NCI-H2227 (cell line): ENCODE measurements at regions not wholly inside any gene's neighbourhood (a gene's known extent, or its start where the extent isn't known, plus 50 kb on each side); places are given as distances from the start of the nearest gene placed in this dataset.
"Not testable (repeated sequence)": the region's sequence is repeated elsewhere in the genome, so short reads cannot be mapped to it uniquely, and the experiment has no call there.

Experiments
- DNase-seq: peaks from one replicate; lab custom pipeline; 2025; ENCODE audit not compliant: unreplicated experiment; lab: John Stamatoyannopoulos, UW

DNA sequence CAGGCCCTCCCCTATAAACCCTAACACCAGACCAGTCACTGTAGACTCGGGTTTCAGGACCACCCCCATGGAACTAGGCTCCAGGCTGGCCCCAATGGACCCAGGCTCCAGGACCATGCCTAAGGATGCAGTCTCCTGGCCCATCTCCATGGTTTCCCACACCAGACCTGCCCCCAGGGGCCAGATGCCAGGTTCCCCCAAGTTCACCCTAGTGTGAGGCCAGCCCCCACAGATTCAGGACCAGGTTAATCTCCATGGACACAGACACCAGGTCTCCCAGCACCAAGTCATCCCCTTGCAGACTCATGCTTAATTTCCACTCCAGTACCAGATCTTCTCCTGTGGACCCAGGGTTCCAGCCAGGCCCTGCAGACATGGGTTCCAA lies 103.8 kb upstream of the LANCL2 start:
- DNase-seq: no peak

DNA sequence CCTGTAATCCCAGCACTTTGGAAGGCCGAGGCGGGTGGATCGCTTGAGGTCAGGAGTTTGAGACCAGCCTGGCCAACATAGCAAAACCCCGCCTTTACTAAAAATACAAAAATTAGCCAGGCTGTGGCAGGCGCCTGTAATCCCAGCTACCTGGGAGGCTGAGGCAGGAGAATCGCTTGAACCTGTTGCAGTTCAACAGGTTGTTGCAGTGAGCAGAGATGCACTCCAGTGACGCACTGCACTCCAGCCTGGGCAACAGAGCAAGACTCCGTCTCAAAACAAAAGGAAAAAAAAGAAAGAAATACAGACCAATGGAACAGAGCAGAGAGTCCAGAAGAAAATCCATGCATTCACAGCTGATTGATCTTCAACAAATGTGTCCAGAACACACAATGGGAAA lies 99.8 kb upstream of the LANCL2 start:
- DNase-seq: not testable (repeated sequence)

DNA sequence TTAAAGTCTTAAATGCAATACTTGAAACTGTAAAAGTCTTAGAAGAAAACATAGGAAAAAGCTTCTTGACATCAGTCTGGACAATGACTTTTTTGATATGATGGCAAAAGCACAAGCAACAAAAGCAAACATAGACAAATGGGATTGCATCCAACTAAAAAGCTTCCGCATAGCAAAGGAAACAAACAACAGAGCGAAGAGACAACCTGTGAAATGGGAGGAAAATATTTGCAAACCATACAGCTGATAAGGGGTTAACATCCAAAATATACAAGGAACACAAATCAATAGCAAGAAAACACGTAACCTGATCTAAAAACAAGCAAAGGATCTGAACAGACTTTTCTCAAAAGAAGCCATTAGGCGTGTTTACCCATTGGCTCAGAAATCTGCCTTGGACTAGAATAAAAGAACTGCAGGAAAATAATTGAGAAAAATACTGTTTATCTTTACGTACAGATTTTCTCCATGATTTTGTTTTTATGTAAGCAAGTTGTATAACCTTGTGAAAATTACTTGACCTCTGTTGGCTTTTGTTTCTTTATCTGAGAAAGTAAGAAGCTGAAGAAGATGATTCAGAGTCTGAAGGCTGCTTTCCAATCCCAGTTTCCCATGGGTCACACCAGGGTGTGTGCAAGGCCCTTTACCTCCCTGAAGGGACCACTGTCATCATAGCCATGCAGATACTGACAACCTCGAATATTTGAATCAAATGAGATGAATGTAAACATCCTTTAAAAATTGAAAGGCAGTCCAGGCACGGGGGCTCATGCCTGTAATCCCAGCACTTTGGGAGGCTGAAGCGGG lies 99.1 kb upstream of the LANCL2 start:
- DNase-seq: no peak

DNA sequence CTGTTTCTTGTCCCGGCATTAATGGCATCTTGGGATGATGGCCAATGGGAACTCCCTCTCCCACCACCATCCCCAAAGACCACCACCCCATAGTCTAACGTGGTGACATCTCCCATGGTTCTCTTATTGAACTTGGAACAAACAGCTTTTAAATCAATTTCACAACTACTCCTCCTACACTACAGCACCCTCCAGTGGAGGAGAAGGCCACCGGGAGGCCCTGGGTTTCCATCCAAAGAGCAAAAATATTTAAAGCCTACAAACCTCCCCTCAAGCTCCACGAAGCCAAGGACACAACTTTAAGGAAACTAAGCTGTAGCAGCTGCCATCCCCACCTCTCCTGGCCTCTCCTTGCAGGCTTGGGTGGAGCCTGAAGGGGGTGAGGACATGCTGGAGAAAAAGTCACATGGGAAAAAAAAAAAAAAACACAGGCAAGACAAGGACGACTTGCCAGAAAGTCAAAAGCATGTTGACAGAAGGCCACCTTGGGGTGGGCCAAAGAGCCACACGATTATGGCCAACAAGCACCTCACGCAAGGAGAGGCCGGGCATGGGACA lies 94.0 kb upstream of the LANCL2 start:
- no peak for DNase-seq

DNA sequence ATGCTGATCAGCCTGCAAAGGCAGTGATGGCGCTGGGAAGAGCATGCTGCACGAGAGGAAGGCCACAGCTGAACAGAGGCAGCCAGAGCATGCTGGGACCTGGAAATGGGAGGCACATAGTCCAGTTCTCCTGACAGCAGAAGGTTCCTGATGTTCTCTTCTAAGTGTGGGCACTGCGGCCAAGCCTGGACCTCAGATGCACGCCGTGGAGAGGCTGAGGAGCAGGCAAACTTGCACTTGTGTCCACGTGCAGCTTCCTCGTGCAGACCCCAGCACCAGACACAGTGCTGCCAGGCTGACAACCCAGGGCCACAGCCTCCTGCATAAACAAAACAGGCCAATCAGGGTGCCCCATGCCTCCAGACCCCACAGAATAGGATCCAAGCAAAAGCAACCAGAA lies 93.5 kb upstream of the LANCL2 start:
- no peak for DNase-seq

DNA sequence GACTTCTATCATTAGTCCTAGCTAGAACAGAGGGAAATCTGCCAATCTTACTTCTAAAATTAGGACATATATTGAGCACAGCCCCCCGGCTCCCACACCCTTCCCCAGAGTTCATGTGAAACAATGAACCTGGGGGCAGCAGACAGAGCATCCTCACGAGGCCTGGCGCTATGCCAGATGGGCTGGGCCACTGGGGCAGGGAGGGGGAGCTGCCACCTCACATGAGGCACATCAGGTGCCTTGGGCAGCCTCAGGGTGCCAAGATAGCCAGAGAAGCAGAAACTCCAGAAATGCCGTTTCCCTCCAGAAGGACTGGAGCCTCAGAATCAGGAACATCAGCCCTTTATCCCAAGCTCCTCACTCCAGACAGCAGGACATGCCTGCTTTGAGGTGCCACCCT lies 92.8 kb upstream of the LANCL2 start:
- DNase-seq: no peak

DNA sequence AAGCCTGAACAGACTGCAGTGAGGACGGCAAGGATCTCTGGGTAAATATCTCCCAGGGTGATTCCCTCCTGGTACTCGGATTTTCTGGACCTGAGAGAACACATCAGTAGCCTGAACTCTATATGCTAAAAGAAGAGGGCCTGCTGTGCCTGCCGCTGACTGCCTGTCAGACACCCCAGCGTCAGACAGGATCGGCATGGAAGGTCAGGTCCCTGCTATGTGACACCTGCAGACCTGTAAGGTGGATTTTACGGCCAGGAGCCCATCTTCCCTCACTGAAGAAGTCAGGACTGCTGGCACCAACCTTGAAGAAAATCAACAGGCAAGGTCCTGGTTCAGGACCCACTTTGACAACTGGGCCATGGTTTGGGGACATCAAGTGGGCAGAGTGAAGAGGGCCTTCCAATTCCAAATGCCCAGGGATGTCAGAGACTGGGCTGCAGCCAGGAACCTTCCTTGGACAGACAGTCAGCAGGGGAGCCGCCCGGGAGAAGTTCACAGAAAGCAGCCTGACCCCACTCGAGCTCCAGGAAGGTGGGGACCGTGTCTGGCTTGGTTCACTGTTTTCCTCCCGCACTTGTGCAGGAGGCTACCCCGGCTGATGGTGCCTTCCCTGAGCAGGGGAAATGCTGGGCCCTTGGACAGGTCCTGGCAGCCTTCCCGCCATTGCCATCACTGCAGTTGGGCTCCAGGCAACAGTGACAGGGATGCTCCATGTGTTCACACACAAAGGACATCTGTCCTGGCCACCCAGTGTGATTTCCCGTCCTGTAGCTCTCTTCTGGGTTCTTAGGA lies 91.8 kb upstream of the LANCL2 start:
- no peak for DNase-seq

DNA sequence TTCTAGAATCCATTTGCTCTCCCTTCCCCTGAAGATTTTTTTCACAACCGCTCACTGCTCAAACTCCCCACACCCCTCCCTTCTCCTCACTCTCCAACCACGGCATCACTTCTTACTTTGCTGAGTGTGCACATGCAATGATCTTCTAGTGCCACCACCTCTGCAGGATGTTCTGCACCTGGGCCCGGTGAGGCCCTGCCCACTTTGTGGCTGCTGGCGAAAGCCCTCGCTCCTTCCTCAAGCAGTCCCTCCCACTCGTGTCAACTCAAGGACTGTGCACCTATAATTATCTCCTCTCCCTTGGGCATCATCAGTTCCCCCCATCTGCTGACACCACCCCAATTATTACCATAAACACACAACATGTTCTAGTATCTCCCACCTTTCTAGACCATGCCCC lies 91.0 kb upstream of the LANCL2 start:
- no peak for DNase-seq

DNA sequence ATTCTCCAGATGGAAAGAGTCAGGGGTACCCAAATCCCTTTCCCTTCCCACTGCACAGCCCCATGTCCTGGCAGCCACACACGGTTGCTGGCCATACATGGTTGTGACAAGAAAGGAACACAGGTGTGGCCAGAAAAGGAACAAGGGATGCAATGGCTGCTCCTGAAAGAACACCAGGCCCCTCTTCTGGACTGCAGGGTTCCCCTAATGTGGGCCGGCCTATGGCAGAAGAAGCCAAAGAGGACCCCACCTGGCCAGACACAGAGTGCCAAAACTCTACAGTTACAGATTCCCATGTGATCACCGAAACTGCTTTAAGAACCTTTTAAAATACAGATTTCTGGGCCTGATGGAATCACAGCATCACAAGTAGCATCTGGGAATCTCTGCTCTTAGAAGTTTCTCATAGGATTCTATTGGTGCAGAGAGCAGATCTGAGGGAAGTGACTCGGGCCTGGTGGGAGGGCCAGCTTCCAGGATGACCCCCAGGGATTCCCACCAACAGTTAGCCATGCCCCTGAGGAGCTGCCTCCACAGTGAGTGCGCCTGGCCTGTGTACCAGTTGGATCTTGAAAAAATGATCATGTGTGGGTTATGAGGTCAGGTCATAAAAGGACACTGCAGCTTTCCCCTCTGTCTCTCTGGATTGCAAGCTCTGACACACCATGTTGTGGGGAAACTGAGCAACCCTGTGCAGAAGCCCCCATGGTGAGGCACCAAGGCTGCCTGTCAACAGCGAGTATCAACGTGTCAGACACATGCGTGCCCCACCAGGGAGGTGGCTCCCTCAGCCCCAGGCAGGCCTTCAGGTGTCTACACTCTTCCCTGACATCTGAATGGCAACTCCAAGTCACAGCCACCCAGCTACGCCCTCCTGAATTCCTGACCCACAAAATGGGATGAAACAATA lies 89.6 kb upstream of the LANCL2 start:
- no peak for DNase-seq

DNA sequence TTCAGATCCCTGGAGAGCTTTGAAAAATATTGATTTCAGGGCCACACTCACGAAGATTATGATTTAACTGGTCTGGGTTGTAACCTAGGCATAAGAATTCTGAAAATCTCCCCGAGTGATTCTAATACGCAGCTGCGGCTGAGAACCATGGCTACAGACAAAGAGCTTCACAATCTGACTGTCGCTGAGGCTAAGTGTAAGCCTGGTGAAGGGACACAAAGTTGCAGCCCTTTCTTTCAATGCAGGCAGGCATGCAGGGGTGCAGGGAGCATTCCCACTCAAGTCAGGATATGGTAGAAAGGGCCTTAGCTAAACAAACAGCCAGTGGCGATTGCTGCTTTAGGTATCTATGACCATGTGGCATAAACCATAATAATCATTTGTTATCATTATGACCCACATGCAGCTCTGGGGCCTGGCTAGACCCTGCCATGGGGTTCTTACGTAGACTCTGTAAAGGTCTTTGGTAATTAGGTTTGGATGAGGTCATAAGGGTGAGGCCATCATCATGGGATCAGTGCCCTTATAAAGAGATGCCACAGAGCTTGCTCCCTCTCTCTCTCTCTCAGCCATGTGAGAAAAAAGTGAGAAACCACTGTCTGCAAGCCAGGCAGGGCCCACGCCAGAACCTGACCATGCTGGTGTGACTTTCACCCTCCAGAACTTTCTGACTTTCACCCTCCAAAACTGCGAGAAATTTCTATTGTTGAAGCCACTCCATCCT lies 88.4 kb upstream of the LANCL2 start:
- DNase-seq: no peak

DNA sequence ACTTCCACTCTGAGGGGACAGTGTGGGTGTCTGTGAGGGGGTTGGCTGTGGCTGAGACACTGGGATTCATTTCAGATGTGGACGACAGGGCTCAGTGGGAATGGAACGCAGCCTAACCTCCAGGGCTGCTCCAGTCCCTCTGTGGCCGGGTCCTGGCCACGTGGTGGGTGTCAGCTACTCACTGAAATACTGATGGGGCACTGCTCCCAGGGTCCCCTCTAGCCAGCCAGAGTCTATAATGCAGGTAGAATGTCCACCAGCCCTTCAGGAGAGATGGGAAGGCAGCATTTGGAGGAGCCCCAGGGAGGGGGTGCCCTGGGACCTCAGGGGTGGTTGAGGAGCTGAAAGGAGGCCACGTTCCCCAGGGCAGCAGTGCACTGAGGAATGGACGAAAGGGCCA lies 87.2 kb upstream of the LANCL2 start:
- DNase-seq: no peak

DNA sequence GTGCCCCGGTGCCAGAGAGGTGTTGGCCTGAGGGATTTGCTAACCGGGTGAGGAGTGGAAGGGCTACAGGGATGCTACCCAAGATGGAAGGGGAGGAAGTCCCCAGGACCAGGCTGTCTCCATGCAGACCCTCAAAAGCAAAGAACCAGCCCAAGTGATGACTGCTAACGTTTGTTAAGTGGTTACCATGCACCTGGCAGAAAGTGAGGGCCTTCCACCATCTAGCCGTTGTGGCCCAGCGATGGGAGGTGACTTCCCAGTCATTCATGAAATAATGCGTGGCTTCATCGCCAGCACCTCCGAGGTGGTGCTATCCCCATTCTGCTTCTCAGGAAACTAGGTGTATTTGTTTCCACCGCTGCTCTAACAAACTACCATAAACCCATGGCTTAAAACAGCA lies 86.8 kb upstream of the LANCL2 start:
- DNase-seq: no peak

DNA sequence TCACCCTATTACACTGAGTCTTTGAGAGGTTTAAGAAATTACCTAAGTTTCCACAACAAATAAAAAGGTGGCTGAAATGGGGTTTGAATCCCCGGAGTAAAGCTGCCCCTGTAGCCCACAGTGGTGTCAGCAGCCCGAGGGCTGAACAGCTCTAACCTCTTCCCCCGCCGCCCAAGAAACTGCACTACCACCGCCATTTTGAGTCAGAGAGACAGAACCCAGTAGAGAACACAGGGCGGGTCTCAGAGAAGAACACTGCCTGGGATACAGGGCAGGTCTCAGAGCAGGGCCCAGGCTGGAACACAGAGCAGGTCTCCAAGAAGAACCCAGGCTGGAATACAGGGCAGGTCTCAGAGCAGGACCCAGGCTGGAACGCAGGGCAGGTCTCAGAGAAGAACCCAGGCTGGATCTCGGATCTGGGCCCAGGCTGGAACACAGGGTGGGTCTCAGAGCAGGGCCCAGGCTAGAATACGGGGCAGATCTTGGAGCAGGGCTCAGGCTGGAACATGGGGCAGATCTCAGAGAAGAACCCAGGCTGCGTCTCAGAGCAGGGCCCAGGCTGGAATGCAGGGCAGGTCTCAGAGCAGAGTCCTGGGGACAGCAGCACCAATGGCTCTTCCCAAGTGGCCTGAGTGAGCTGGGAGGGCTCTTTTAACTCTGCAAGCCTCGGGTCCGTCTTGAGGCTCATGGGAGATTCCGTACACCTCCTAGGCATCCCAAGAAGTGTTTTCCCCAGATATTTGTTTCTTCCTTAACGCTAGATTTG lies 85.9 kb upstream of the LANCL2 start:
- DNase-seq: no peak

DNA sequence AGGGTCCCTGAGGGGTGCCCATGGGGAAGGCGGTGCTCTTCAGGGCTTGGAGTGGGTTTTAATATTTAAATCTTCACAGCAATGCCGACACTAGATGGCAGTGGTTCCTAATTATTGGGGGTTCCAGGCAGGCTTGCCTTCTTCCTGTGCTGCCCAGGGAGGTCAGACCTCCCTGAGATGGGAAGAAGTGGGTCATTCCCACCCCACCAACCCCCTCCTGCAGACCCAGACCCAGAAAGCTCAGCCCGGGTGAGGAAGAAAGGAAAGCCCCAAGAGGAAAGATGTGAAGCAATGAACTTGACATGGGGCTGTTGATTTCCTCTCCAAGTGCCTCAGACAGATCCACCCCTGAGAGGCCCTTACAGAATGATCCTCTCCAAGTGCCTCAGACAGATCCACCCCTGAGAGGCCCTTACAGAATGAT lies 85.1 kb upstream of the LANCL2 start:
- DNase-seq: peak; percentile 77

DNA sequence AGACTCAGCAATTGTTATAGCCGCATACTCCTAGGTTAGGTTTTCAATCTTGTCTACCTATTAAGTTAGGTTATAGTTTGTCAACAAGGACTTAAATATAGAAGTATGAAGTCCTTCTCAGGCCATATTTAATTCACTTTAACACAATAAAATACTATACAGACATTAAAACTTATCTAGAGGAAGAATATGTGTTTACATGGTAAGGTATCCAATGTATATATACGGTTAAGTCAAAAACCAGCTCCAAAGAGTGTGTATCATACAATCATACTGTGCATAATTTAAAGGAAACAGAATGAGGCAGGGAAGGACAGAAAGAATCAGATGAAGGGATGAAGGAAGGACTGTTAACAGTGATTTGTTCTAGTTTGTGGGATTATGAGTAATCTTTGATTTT lies 79.5 kb upstream of the LANCL2 start:
- DNase-seq: no peak

DNA sequence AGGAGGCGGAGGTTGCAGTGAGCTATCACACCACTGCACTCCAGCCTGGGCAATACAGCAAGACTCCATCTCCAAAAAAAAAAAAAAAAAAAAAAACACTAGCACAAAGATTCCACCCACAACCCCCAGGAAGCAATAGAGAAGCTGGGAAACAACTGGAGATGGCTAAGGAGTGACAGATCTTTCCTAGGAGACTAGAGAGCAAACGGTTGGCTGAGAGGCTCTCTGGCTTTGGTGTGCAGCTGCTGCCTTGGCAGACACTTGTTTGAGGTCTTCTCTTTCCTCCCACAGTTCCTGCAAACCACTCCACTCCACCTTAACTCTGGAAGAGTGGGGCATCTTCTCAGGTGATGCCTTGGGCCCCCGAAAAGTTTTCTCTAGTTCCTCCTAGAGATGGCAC lies 78.5 kb upstream of the LANCL2 start:
- DNase-seq: no peak

DNA sequence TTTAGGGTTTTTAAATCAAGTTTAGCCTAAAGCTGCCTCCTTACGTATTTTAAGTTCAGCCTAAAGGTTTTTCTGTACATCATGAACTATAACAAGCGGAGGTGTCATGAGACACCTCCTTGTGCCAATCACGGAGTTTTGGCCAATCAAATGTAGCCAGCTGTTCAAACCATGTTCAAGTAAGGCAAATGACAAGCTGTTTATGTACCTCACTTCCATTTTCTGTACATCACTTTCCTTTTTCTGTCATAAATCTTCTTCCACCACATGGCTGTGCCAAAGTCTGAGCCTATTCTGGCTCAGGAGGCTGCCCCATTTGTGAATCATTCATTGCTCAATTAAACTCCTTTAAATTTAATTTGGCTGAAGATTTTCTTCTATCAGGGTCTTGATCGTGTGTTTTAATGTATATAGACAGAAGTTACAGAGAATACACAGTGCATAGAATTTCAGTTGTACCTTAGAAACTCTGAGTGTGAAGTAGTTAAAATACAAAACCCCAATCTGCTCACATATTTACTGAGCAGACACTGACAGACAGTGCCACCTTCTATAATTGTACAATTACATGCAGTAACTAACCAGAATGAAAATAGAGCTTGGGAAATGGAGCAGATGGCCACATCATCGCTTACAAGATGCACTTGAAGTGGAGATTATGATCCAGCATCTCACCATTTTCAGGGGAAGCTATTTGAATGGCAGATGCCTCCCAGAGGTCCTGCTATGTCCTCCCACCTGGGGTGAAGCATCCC lies 76.9 kb upstream of the LANCL2 start:
- peak; percentile 15 for DNase-seq

DNA sequence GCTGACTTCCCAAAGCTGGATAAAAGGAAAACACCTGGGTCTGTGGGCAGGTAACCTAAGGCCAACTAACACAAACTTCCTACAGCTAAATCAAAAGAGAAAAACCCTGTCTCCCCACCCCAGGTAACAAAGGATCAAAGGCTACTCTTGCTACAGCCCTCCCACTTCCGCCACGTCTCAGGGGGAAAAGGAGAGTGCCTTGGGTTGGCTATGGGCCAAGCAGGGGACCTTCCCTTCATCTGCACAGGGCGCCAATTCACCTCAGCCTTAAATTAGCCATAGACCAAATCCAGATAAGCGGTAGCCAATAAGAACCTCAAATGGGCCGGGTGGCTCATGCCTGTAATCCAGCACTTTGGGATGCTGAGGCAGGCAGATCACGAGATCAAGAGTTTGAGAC lies 69.1 kb upstream of the LANCL2 start:
- no peak for DNase-seq
